SK-N-MC (cell line): ENCODE measurements at regions not wholly inside any gene's neighbourhood (a gene's known extent, or its start where the extent isn't known, plus 50 kb on each side); places are given as distances from the start of the nearest gene placed in this dataset.

Source experiments
- DNase-seq: peaks from one replicate; pipeline ENCODE4 v3.0.0-alpha.2; 2011; ENCODE audit warnings: low read depth, low spot score
- H3K27ac ChIP-seq: fragments of 200-600 bp; sonication (generic); 2 replicates; pipeline ENCODE4 v1.5.1; 2016; ENCODE audit warnings: mixed run types
- H3K36me3 ChIP-seq: fragments of 200-600 bp; sonication (generic); 2 replicates; pipeline ENCODE4 v1.6.1; 2017; ENCODE audit warnings: antibody characterized with exemption, low read length, mixed read lengths; ENCODE audit not compliant: insufficient read depth
- H3K4me3 ChIP-seq: fragments of 200-600 bp; sonication (generic); 2 replicates; pipeline ENCODE4 v1.5.1; 2016
- H3K9ac ChIP-seq: fragments of 200-600 bp; sonication (generic); 2 replicates; pipeline ENCODE4 v1.8.0; 2017; ENCODE audit warnings: mixed run types, mixed read lengths; ENCODE audit not compliant: insufficient read length
- H3K9me3 ChIP-seq: fragments of 200-600 bp; sonication (generic); 2 replicates; pipeline ENCODE4 v1.6.1; 2017; ENCODE audit warnings: low read depth, mild to moderate bottlenecking, antibody characterized with exemption, low read length, moderate library complexity, mixed read lengths
- EZH2 ChIP-seq: fragments of 200-600 bp; sonication (generic); IDR thresholded peaks from one replicate; pipeline ENCODE4 v1.6.1; 2017; ENCODE audit warnings: antibody characterized with exemption
- FOXP2 ChIP-seq: optimal IDR thresholded peaks from 2 replicates; pipeline ENCODE3; 2011; ENCODE audit warnings: mild to moderate bottlenecking, moderate library complexity; ENCODE audit not compliant: insufficient read depth; ENCODE audit errors: extremely low read length, control extremely low read depth
- POLR2AphosphoS5 ChIP-seq: IDR thresholded peaks from 2 replicates; pipeline ENCODE4 v1.6.1; 2012; ENCODE audit warnings: mild to moderate bottlenecking, low read depth, low read length, borderline replicate concordance

GRCh38 chr21:27734146-27734545, 767.3 kb upstream of the ADAMTS5 start:
- no peak overlapping the region for H3K4me3 ChIP-seq
- no peaks in the 10 kb centered on the region for H3K36me3 ChIP-seq
- no peak for DNase-seq
- H3K27ac ChIP-seq, result no peak overlapping the region
- no peak for TF ChIP-seq EZH2
- H3K9me3 ChIP-seq, result no peaks in the 10 kb centered on the region
- no peak overlapping the region for H3K9ac ChIP-seq

GRCh38 chr21:27725916-27726315, 759.0 kb upstream of the ADAMTS5 start:
- Histone ChIP-seq H3K4me3 (no peak overlapping the region), H3K9ac (no peak overlapping the region), H3K27ac (no peak overlapping the region), H3K9me3 (no peaks in the 10 kb centered on the region), H3K36me3 (no peaks in the 10 kb centered on the region)
- no peak for DNase-seq
- TF ChIP-seq EZH2 (no peak), POLR2AphosphoS5 (no peak), FOXP2 (no peak)

GRCh38 chr21:27722095-27722494, 755.2 kb upstream of the ADAMTS5 start:
- DNase-seq, result no peak
- TF ChIP-seq FOXP2, result no peak
- TF ChIP-seq EZH2, result no peak
- TF ChIP-seq POLR2AphosphoS5, result no peak
- no peak overlapping the region for H3K4me3 ChIP-seq

GRCh38 chr21:27721675-27722074, 754.8 kb upstream of the ADAMTS5 start:
- Histone ChIP-seq H3K36me3 (no peaks in the 10 kb centered on the region), H3K9me3 (no peaks in the 10 kb centered on the region), H3K9ac (no peak overlapping the region), H3K27ac (no peak overlapping the region), H3K4me3 (no peak overlapping the region)
- TF ChIP-seq EZH2 (no peak), FOXP2 (no peak), POLR2AphosphoS5 (no peak)
- DNase-seq, result no peak

More at GRCh38 chr21:27722095-27722494, 755.2 kb upstream of the ADAMTS5 start:
- no peaks in the 10 kb centered on the region for H3K9me3 ChIP-seq
- no peak overlapping the region for H3K9ac ChIP-seq
- no peaks in the 10 kb centered on the region for H3K36me3 ChIP-seq
- no peak overlapping the region for H3K27ac ChIP-seq

- DNase-seq, result no peak
- Histone ChIP-seq H3K4me3 (no peak overlapping the region), H3K27ac (no peak overlapping the region), H3K9ac (no peak overlapping the region), H3K9me3 (no peaks in the 10 kb centered on the region), H3K36me3 (no peaks in the 10 kb centered on the region)
- TF ChIP-seq POLR2AphosphoS5, result no peak
- no peak for TF ChIP-seq EZH2
- TF ChIP-seq FOXP2, result no peak
Observed at GRCh38 chr21:27719226-27719625, 752.3 kb upstream of the ADAMTS5 start.

GRCh38 chr21:27715131-27715530, 748.2 kb upstream of the ADAMTS5 start:
- Histone ChIP-seq H3K9me3 (no peaks in the 10 kb centered on the region), H3K36me3 (no peaks in the 10 kb centered on the region), H3K27ac (no peak overlapping the region), H3K4me3 (no peak overlapping the region), H3K9ac (no peak overlapping the region)
- DNase-seq, result no peak
- TF ChIP-seq FOXP2 (no peak), POLR2AphosphoS5 (no peak), EZH2 (no peak)

GRCh38 chr21:27713154-27714109, 746.5 kb upstream of the ADAMTS5 start:
- H3K4me3 ChIP-seq, result no peak overlapping the region
- DNase-seq, result no peak
- no peak overlapping the region for H3K27ac ChIP-seq
- H3K9me3 ChIP-seq, result no peaks in the 10 kb centered on the region
- no peak for TF ChIP-seq EZH2
- no peak for TF ChIP-seq POLR2AphosphoS5
- TF ChIP-seq FOXP2, result no peak
- no peak overlapping the region for H3K9ac ChIP-seq
- no peaks in the 10 kb centered on the region for H3K36me3 ChIP-seq

- TF ChIP-seq FOXP2 (no peak), EZH2 (no peak), POLR2AphosphoS5 (no peak)
- no peak for DNase-seq
- Histone ChIP-seq H3K36me3 (no peaks in the 10 kb centered on the region), H3K9me3 (no peaks in the 10 kb centered on the region), H3K4me3 (no peak overlapping the region), H3K27ac (no peak overlapping the region), H3K9ac (no peak overlapping the region)
Observed at GRCh38 chr21:27704567-27705166, 737.8 kb upstream of the ADAMTS5 start.

GRCh38 chr21:27703791-27704190, 736.9 kb upstream of the ADAMTS5 start:
- DNase-seq, result no peak
- no peaks in the 10 kb centered on the region for H3K9me3 ChIP-seq
- H3K4me3 ChIP-seq, result no peak overlapping the region
- H3K9ac ChIP-seq, result no peak overlapping the region
- TF ChIP-seq EZH2, result no peak
- no peak for TF ChIP-seq POLR2AphosphoS5
- no peaks in the 10 kb centered on the region for H3K36me3 ChIP-seq
- no peak overlapping the region for H3K27ac ChIP-seq
